GM10248 (cell line): ENCODE measurements at regions not wholly inside any gene's neighbourhood (a gene's known extent, or its start where the extent isn't known, plus 50 kb on each side); places are given as distances from the start of the nearest gene placed in this dataset.

Experiments used
- CTCF ChIA-PET: fragments of 300-600 bp; sonication (Branson Sonifier 250); formaldehyde crosslinking; extraction: SDS; loops from one replicate; lab custom pipeline; 2021; ENCODE audit warnings: antibody characterized with exemption; lab: Yijun Ruan, JAX
- POLR2A ChIA-PET: fragments of 350-650 bp; sonication (Branson Sonifier 250); formaldehyde crosslinking; extraction: SDS; loops from one replicate; lab custom pipeline; 2020; ENCODE audit warnings: antibody characterized with exemption; lab: Yijun Ruan, JAX
- DNase-seq: peaks from one replicate; pipeline ENCODE4 v3.0.0; 2012; ENCODE audit errors: extremely low spot score
- CTCF ChIP-seq: IDR thresholded peaks from 2 replicates; pipeline ENCODE4 v1.5.1; 2012; ENCODE audit warnings: mild to moderate bottlenecking, low read depth; ENCODE audit errors: extremely low read depth, missing control alignments, control extremely low read depth

DNA sequence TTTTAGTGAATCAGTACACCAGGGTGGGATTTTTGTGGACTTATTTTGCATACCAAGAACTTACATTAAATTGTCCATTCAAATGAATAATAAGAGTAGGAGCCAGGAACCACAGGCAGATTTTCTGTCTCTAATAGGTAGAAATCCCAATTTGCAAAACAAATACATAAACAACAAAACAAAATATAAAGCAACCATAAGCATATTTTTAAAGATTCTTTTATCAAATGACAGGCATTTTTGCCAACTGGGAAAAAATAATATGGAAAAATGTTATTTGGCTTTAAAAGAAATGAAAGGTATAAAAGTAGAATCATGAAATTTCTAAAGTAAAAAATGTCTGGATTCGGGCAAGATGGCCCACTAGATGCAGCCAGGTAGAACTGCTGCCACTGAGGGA lies 71.2 kb upstream of the PDE7B start:
- no peak for TF ChIP-seq CTCF
- CTCF ChIA-PET, result interaction anchor here (1.1 kb wide), 1 partner anchor 28 kb away, joined by 3 read pairs; no protein-coding TSS in a partner anchor
- no peak for DNase-seq
- POLR2A ChIA-PET, result no interaction called here

GRCh38 chr6:135782546-135782945 lies 69.0 kb upstream of the PDE7B start:
- POLR2A ChIA-PET, result no interaction called here
- TF ChIP-seq CTCF, result no peak
- CTCF ChIA-PET, result no interaction called here
- no peak for DNase-seq

DNA sequence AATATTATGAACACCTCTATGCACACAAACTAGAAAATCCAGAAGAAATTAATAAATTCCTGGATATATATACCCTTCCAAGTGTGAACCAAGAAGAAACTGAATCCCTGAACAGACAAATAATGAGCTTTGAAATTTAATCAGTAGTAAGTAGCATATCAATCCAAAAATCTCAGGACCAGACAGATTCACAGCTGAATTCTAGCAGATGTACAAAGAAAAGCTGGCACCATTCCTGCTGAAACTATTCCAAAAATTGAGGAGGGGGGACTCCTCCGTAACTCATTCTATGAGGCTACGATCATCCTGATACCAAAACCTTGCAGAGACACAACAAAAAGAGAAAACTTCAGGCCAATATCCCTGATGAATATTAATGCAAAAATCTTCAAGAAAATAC lies 67.0 kb upstream of the PDE7B start:
- ChIA-PET POLR2A (no interaction called here), CTCF (no interaction called here)
- no peak for DNase-seq
- TF ChIP-seq CTCF, result no peak

GRCh38 chr6:135789375-135790050 lies 62.0 kb upstream of the PDE7B start:
- no peak for TF ChIP-seq CTCF
- ChIA-PET POLR2A (no interaction called here), CTCF (no interaction called here)
- no peak for DNase-seq

DNA sequence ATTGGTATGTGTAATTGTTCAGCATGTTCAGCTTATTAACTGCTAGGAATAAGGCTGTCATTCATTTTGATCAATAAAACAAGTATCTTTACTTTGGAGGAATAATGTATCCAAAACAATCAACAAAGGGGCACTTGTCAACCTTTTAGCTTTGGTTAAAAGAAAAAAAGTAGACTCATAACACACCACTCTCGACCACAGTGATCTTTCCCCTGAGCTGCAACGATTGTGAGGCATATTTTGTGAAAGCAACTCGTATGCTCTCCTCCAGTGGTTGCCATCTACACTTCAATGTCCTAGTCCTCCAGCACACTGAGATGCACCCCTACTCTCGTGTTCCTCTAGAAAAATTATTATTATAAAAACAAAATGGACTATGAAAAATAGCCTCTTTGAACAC lies 60.1 kb upstream of the PDE7B start:
- TF ChIP-seq CTCF, result no peak
- POLR2A ChIA-PET, result no interaction called here
- CTCF ChIA-PET, result interaction anchor here (0.8 to 1.0 kb wide), 2 partner anchors 10 to 36 kb away, joined by 3 read pairs; no protein-coding TSS in a partner anchor
- no peak for DNase-seq

- ChIA-PET POLR2A (no interaction called here), CTCF (interaction anchor here (0.7 to 1.0 kb wide), 3 partner anchors 15 to 262 kb away, joined by 3 to 4 read pairs (median 4); no protein-coding TSS in a partner anchor)
- no peak for TF ChIP-seq CTCF
- DNase-seq, result no peak
Observed at GRCh38 chr6:135796643-135797305, 54.7 kb upstream of the PDE7B start.
